ENCODE measurements at regions not wholly inside any gene's neighbourhood (a gene's known extent, or its start where the extent isn't known, plus 50 kb on each side); places are given as distances from the start of the nearest gene placed in this dataset.
"Not testable (repeated sequence)": the region's sequence is repeated elsewhere in the genome, so short reads cannot be mapped to it uniquely, and the experiment has no call there.

DNA sequence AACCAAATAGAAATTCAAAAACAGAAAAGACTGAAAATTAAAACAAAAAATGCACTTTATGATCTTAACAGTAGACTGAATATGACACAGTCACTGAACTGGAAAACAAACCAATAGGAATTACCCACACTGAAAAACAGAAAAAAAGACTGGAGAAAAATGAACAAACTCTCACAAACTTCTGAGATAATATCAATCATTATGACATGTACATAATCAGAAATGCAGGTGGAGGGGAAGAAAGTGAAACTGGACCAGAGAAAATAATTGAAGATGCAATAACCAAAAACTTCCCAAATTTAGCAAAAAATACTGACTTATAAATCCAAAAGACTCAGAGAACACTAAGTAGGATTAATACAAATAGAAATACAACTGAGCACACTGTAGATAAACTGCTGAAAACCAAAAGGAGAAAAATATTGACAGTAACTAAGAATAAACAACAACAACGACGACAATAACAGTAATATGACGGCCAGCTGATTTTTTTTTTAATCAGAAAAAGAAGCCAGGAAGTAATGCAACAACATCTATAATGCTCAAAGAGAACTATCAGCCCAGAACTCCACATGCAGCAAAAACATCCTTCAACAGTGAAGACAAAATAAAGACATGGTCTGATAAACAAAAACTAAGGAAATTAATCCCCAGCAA lies 108.1 kb downstream of the ZFAND4 start:
- DNase-seq (ENCODE audit: low spot score) = no peak

DNA sequence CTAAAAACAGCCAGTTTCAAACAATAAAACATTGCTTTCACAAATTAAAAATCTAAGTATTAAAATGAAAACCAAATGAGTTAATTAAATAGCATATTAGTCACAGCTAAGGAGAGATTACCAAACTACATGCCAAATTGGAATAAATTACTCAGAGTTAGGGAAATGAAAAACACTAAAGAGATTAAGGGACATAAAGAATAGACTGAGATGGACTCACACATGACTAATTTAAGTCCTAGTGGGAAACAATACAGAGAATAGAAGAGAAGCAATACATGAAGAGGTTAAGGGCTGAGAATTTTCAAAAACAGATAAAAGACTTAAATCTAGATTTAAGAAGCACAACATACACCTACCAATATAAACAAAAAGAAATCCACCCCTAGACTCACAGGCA lies 110.6 kb downstream of the ZFAND4 start:
- no peak for DNase-seq (ENCODE audit: low spot score)

DNA sequence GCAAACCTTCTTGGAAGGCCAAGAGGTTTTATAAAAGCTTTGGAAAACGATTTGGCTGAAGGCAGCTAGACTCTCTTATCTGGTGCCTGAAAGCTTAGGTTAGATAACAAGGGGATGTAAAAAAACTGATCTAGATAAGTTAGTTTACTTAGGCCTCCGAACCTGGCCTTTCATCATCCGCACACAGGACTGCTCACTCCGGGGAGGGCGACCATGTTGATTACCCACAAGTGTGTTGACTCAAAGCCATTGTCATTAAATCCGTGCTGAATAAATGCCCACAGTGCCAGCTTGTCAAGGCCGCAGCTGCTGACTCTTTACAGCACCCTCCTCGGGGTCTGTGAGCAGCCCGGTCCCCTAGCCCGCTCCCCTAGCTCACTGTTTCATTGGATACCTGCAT lies 112.3 kb downstream of the ZFAND4 start:
- DNase-seq (ENCODE audit: low spot score) = no peak

DNA sequence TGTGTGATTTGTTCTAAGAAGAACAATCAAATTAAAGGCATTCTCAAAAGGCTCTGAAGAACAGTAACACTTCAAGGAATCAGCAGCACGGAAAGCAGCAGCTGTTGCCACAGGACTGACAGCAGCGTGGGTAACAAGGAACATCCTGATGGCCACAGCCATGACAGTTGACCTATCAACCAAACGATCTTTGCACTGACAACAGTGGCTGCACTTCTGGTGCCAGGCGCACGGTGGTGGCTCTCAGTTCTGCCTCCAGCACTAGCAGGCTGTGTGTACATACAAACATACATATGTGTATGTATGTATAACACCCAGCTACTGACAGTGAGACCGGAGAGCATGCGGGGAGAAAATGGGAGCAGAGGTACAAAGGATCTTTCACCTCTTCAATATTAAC lies 114.1 kb downstream of the ZFAND4 start:
- DNase-seq (ENCODE audit: low spot score) = no peak

- DNase-seq (ENCODE audit: low spot score) = no peak
Observed at GRCh38 chr10:45557275-45557905, 115.2 kb downstream of the ZFAND4 start.

DNA sequence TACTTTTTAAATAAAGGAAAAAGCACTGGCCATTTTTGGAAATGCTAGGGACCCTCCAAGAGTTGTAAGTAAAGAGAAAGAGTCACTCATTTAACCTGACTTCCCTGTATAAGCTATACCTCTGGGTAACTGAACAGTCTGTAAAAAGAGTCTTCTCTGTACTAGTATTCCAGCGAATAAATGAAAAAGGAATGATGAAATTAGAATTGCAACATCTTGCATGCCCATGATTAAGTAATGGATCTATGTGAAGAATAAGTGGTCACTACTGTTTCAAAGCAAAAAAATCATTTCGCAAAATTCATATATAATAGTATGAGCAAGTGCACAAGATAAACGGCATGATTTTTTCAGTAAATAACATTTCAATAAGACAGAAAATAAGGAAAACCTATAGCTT lies 116.8 kb downstream of the ZFAND4 start:
- no peak for DNase-seq (ENCODE audit: low spot score)

- DNase-seq (ENCODE audit: low spot score) = not testable (repeated sequence)
Observed at GRCh38 chr10:45555332-45555731, 117.2 kb downstream of the ZFAND4 start.

DNA sequence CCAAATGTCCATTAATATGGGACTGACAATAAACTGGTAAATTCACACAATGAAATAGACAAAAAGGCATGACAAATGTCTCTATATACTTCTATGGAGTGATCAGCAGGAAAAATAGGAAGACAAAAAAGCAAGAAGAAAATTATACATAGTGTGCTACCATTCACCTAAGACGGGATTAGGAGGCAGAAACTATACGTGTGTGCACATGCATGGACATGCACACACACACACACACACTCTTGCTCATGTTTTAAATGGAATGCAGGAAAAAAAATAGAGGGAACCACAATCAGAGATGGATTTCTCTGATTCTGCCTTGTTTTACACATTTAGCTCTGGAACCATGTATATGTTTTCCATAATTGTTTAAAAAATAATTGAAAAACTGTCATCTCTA lies 119.0 kb downstream of the ZFAND4 start:
- DNase-seq (ENCODE audit: low spot score) = no peak

GRCh38 chr10:45553155-45553554 lies 119.4 kb downstream of the ZFAND4 start:
- DNase-seq (ENCODE audit: low spot score) = no peak

DNA sequence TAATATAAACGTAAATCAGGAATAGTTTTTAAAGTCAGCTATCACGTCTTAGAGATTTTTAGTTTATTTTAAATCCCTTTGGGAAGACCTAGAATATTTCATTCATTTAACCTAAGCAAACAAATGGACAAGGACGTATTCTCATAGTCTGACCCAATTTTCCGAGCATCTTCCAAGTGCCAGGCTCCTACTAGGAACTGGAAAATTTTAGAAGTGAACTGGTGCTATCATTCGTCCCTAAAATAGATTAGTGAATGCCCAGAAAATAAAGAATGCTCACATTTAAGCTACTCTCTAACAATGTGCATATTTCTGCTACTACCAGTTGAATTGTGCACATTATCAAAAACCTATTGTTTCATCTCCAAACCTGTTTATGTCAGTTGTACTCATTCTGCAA lies 120.1 kb downstream of the ZFAND4 start:
- DNase-seq (ENCODE audit: low spot score) = no peak

GRCh38 chr10:45550903-45551786 lies 121.4 kb downstream of the ZFAND4 start:
- DNase-seq (ENCODE audit: low spot score) = no peak

DNA sequence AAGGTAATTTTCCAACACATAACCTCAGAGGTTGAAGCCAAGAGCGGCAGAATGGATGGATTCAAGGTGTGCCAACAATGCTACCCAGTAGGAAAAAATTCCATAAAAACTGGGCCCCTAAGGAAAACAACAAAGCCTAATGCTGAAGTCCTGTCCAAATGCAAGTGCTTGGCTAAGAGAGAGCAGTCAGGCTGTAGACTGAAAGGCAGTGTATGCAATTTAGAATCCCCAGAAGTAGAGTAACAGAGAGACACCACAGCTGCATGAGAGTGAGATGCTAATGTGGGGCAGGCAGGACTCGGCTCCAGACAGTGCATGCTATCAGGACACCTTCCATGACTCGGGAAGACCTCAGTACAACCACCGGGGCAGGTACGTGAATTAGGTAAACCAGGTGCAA lies 124.5 kb downstream of the ZFAND4 start:
- DNase-seq (ENCODE audit: low spot score) = no peak

DNA sequence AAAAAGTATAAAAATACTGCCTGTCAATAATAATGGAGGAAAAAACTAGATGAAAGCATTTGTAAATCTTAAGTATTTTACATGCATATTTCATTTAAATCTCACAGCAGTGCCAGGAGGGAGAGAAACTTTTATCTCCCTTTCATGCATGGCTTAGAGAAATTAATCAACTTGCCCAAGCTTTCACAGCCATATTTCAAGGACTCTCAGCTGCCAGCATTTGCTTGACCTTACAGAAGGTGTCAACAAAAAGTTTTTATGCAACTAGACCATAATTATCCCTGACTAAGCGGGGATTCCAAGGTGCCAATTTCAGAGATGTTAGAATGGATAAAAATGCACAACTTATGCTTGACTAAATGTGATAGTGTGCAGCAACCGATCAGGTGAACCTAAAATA lies 125.4 kb downstream of the ZFAND4 start:
- DNase-seq (ENCODE audit: low spot score) = no peak

DNA sequence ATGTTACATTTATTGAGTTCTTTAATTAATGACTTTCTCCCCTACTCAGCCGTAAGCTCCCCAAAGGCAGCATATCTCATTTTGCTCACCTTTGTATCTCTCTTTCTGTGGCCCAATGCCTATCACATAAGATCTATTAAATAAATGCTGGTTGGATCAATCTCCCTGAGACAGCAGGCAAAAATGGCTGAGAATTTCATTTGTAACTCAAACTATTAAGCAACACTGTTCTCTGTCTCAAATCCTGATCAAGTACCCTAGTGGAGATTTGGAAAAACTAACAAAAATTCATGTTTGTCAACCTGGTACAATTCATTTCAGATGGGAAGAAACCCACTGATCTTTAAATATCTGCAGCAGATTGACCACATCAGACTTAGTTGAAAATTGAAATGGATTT lies 127.4 kb downstream of the ZFAND4 start:
- no peak for DNase-seq (ENCODE audit: low spot score)

DNA sequence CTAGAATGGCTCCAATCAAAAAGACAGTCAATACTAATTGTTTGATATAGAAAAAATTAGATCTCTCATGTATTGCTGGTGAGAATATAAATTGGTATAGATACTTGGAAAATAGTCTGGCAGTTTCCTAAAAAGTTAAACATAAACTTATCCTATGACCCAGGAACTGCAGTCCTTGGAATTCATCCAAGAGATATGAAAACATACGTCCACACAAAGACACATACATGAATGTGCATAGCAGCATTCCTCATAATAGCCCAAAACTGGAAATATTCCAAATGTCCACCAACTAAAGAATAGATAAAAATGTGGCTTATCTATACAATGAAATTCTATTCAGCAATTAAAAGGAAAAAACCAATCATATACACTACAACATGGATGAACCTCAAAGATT lies 128.4 kb downstream of the ZFAND4 start:
- no peak for DNase-seq (ENCODE audit: low spot score)

DNA sequence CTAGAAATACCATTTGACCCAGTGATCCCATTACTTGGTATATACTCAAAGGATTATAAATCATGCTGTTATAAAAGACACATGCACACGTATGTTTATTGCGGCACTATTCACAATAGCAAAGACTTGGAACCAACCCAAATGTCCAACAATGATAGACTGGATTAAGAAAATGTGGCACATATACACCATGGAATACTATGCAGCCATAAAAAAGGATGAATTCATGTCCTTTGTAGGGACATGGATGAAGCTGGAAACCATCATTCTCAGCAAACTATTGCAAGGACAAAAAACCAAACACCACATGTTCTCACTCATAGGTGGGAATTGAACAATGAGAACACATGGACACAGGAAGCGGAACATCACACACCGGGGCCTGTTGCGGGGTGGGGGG lies 131.5 kb downstream of the ZFAND4 start:
- DNase-seq (ENCODE audit: low spot score) = not testable (repeated sequence)

DNA sequence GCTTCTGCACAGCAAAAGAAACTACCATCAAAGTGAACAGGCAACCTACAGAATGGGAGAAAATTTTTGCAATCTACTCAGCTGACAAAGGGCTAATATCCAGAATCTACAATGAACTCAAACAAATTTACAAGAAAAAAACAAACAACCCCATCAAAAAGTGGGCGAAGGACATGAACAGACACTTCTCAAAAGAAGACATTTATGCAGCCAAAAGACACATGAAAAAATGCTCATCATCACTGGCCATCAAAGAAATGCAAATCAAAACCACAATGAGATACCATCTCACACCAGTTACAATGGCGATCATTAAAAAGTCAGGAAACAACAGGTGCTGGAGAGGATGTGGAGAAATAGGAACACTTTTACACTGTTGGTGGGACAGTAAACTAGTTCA lies 132.0 kb downstream of the ZFAND4 start:
- not testable (repeated sequence) for DNase-seq (ENCODE audit: low spot score)

- not testable (repeated sequence) for DNase-seq (ENCODE audit: low spot score)
Observed at GRCh38 chr10:45539569-45539968, 133.0 kb downstream of the ZFAND4 start.

- DNase-seq (ENCODE audit: low spot score) = no peak
Observed at GRCh38 chr10:45534572-45534971, 138.0 kb downstream of the ZFAND4 start.

DNA sequence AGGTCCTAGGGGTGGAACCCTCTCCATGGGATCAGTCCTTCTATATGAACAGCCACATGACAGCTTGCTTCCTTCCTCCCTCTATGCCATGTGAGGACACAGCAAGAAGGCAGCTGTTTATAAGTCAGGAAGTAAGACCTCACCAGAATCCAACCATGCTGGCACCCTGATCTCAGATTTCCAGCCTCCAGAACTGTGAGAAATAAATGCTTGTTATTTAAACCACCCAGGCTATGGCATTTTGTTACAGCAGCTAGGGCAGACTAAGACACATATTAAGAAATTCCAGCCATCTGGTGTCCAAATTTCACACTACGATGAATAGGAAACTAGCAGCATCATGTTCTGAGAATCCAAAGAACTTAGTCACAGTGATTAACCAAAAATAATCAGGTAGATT lies 140.1 kb downstream of the ZFAND4 start:
- DNase-seq (ENCODE audit: low spot score) = no peak

- no peak for DNase-seq (ENCODE audit: low spot score)
Observed at GRCh38 chr10:45526309-45526905, 146.2 kb downstream of the ZFAND4 start.

- DNase-seq (ENCODE audit: low spot score) = no peak
Observed at GRCh38 chr10:45520476-45520875, 146.5 kb downstream of the ALOX5 start.

DNA sequence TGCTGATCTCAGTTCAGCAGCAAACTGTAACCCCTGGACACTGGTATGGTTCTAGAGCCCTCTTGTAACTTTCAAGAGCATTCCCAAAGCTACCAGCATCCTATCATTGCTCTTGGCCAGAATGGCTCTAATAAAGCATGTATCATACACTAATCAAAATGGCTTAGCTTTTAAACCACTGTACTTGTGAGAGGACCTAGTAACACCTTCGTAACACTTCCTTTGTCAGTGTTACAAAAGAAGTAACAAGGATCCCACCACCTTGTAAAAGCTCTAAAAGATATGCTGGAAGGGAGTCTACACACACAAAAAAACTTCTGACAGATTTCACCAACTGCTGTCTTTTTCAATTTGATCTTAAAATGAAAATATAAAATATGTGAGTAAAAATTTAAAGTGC lies 144.7 kb downstream of the ALOX5 start:
- DNase-seq (ENCODE audit: low spot score) = no peak
